ENCODE measurements at regions not wholly inside any gene's neighbourhood (a gene's known extent, or its start where the extent isn't known, plus 50 kb on each side); places are given as distances from the start of the nearest gene placed in this dataset.

GRCh38 chr10:94143261-94143660 is 149.5 kb downstream of the PLCE1 start:
- DNase-seq (ENCODE audit: low read depth, low spot score) (no peak), ATAC-seq (no peak)
- in situ Hi-C loops (cut with HindIII; ENCODE audit: low pct_unique_long_range_greater_than_20kb, low sequenced_read_pairs) = no loop called here
- Histone ChIP-seq H3K4me1 (ENCODE audit: control insufficient read depth, insufficient read depth, low read length) (no peaks in the 10 kb centered on the region), H3K27me3 (ENCODE audit: control insufficient read depth, insufficient read depth, low read length) (no peaks in the 10 kb centered on the region), H3K27ac (ENCODE audit: low read length) (no peak overlapping the region), H3K36me3 (ENCODE audit: control insufficient read depth, insufficient read depth, low read length) (no peaks in the 10 kb centered on the region), H3K4me3 (ENCODE audit: low read depth in 2 of 2, low read length in 2 of 2) (no peak overlapping the region), H3K9me3 (ENCODE audit: control insufficient read depth, insufficient read depth, low read depth, low read length) (peaks cover 13% of the 10 kb centered on the region; the same call in 1 of the 2 replicates)
- BruUV-seq (replicated peaks) = no TSS peak
- TF ChIP-seq REST (IDR thresholded peaks at IDR 0.05; ENCODE audit: insufficient read depth in 1 of 2, low read depth in 2 of 2, low read length in 1 of 2) (no peak), TCF7L2 (IDR thresholded peaks at IDR 0.05; ENCODE audit: low read depth, low read length) (no peak)
- ChIA-PET POLR2A (no interaction called here), CTCF (no interaction called here)
- intact Hi-C loops (cut with micrococcal nuclease; ENCODE audit: unreplicated experiment) = no loop called here

GRCh38 chr10:94146313-94146712 is 152.6 kb downstream of the PLCE1 start:
- ChIA-PET POLR2A (no interaction called here), CTCF (no interaction called here)
- TF ChIP-seq POLR2AphosphoS5 (IDR thresholded peaks at IDR 0.05; ENCODE audit: low read depth, low read length) (no peak), TCF7L2 (IDR thresholded peaks at IDR 0.05; ENCODE audit: low read depth, low read length) (no peak), REST (IDR thresholded peaks at IDR 0.05; ENCODE audit: insufficient read depth in 1 of 2, low read depth in 2 of 2, low read length in 1 of 2) (no peak), CTCF (IDR thresholded peaks at IDR 0.05) (no peak), SIN3A (IDR thresholded peaks at IDR 0.05; ENCODE audit: borderline replicate concordance, insufficient read depth, low read depth, low read length) (no peak)
- H3K4me3 ChIP-seq (ENCODE audit: low read depth in 2 of 2, low read length in 2 of 2) = no peak overlapping the region
- in situ Hi-C loops (cut with HindIII; ENCODE audit: low pct_unique_long_range_greater_than_20kb, low sequenced_read_pairs) = no loop called here
- DNase-seq (ENCODE audit: low read depth, low spot score) (no peak), ATAC-seq (no peak)
- H3K36me3 ChIP-seq (ENCODE audit: control insufficient read depth, insufficient read depth, low read length) = no peaks in the 10 kb centered on the region
- no peaks in the 10 kb centered on the region for H3K27me3 ChIP-seq (ENCODE audit: control insufficient read depth, insufficient read depth, low read length)
- no peaks in the 10 kb centered on the region for H3K4me1 ChIP-seq (ENCODE audit: control insufficient read depth, insufficient read depth, low read length)
- BruUV-seq (replicated peaks) = no TSS peak
- H3K27ac ChIP-seq (ENCODE audit: low read length) = no peak overlapping the region
- peaks cover 13% of the 10 kb centered on the region; the same call in 1 of the 2 replicates for H3K9me3 ChIP-seq (ENCODE audit: control insufficient read depth, insufficient read depth, low read depth, low read length)
- intact Hi-C loops (cut with micrococcal nuclease; ENCODE audit: unreplicated experiment) = no loop called here
